ENCODE measurements at regions not wholly inside any gene's neighbourhood (a gene's known extent, or its start where the extent isn't known, plus 50 kb on each side); places are given as distances from the start of the nearest gene placed in this dataset.
A peak's percentile ranks its signal among the peaks of the same experiment; 100 is the strongest.
"Not testable (repeated sequence)": the region's sequence is repeated elsewhere in the genome, so short reads cannot be mapped to it uniquely, and the experiment has no call there.

GRCh38 chr3:130800829-130801228, 54.2 kb upstream of the PIK3R4 start:
- DNase-seq (ENCODE audit: low spot score) = no peak

GRCh38 chr3:130801473-130801872, 54.8 kb upstream of the PIK3R4 start:
- no peak for DNase-seq (ENCODE audit: low spot score)

- no peak for DNase-seq (ENCODE audit: low spot score)
Observed at GRCh38 chr3:130811557-130811956, 64.9 kb upstream of the PIK3R4 start.

DNA sequence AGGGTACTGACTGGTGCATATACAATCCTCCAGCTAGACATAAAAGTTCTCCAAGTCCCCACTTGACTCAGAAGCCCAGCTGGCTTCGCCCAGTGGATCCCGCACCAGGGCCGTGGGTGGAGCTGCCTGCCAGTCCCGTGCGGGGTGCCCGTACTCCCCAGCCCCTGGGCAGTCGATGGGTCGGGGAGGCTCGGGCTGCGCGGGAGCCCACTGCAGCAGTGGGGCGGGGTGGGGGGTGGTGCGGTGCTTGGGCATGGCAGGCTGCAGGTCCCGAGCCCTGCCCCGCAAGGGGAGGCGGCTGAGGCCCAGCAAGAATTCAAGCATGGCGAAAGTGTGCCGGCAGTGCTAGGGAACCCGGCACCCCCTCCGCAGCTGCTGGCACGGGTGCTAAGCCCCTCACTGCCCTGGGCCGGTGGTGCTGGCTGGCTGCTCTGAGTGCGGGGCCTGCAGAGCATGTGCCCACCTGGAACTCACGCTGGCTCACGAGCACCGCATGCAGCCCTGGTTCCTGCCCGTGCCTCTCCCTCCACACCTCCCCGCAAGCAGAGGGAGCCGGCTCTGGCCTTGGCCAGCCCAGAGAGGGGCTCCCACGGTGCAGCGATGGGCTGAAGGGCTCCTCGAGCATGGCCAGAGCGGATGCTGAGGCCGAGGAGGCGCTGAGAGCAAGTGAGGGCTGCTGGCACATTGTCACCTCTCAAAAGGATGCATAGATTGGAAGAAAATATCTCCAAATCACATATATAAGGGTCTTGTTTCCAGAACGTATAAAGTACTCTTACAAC, 68.3 kb upstream of the PIK3R4 start:
- DNase-seq (ENCODE audit: low spot score) = no peak

DNA sequence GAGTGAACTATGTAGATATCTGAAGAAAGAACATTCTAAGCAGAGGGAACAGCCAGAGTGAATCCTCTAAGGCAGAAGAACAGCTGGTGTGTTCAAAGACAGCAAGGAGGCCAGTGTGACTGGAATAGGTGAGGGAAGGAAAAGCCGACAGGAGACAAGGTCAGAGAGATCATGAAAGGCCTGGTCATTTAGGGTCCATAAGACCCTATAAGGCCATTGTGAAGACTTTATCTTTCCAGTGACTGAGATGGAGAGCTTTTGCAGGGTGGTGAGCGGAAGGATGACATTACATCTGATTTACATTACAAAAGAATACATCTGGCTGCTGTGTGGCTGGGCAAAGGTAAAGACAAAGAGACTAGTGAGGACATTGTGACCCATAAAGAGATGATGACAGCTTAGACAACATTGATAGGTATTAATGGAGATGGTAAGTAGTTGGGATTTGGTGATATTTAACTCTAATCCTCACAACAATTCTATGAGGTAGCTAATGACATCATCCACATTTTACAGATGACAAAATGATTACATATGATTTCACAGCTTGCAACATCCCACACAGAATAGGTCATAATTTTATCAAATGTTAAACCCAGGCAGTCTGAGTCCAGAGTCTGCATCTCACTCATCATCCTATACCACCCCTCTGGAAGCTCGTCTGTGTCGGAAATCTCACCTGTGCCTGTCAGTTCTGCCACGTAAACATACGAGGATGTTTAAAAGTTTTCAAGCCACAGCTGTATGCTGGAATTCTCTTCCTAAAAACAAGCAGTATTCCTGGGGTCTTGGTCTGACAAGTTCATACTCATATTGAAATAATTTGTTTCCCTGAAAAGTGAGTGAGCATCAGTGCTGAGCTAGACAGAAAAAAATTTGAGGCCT, 70.2 kb upstream of the PIK3R4 start:
- DNase-seq (ENCODE audit: low spot score) = no peak

DNA sequence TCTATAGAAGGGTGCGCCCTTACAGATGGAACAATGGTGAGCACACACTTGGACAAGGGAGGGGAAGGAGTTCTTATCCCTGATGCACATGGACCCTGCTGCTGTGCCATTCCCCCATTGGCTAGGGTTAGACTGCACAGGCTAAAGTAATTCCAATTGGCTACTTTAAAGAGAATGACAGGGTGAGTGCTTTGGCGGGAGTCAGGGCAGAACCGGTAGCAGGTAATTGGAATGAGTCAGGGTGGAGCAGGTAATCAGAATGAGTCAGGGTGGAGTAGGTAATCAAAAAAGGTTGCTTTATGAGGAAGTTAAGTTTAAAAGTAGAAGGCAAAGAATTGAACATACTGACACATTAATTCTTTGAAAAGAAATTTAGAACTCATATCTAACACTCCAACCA, 71.4 kb upstream of the PIK3R4 start:
- not testable (repeated sequence) for DNase-seq (ENCODE audit: low spot score)

GRCh38 chr3:130820976-130821375, 72.9 kb upstream of the ATP2C1 start:
- DNase-seq (ENCODE audit: low spot score) = peak; percentile 58

DNA sequence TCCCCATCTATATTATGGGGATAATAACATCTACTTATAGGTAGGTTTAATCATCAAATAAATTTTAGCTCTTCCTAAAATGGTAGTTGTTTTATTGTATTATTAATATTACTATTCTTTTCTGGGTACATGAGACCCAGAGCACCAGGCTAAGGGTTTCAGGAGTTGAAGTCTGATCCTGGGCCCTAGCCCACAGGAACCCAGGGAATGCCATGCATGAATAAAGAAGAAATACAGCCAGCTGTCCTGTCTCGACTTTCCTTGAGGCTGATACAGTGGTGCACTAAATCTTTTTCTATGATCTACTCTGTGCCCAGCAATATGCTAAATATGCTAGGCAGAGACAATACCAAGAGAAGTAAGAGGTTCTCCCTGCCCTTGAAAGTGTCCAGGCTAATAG, 72.1 kb upstream of the ATP2C1 start:
- DNase-seq (ENCODE audit: low spot score) = no peak

DNA sequence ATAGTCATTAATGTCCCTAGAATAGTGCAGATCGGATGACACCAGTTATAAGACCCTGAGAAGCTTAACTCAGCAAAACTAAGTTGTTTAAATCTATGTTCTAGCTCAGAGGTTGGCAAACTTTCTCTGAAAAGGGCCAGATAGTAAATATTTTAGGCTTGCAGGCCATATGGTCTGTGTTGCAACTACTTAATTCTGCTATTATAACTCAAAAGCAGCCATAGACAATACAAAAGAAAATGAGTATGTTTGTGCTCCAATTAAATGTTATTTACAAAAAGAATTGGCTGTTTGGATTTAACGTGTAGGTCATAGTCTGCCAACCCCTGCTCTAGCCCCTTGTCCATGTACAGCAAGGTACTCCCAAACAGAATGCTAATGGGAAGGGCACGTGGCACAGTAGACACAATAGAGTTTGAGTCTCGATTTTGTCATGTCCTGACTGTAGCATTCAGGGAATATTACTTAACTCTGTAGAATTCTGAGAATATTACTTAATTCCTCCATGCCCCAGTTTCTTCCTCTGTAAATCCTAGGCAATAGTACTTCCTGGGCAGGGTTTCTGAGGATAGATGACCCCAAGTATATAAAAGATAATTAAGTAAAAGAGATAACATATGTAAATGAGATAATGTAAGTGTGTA, 70.5 kb upstream of the ATP2C1 start:
- no peak for DNase-seq (ENCODE audit: low spot score)

DNA sequence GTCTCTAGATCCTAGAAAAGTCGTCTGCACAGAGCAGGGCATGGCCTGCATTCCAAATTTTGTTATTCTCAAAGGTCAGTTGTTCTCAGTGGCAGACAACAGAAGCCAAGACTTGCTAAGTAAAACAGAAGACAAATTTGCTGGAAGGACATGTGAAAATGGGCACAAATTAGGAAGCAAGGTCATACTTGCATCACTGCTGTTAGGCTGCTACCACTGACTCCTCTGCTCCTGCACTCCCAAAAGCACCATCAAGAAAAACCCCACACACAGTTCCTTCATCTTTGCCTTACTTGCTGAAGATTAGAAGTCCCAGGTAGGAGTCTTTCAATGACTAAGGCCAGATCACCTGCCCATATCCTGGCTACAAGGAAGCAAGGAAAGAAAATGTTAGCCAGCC, 69.9 kb upstream of the ATP2C1 start:
- DNase-seq (ENCODE audit: low spot score) = no peak

DNA sequence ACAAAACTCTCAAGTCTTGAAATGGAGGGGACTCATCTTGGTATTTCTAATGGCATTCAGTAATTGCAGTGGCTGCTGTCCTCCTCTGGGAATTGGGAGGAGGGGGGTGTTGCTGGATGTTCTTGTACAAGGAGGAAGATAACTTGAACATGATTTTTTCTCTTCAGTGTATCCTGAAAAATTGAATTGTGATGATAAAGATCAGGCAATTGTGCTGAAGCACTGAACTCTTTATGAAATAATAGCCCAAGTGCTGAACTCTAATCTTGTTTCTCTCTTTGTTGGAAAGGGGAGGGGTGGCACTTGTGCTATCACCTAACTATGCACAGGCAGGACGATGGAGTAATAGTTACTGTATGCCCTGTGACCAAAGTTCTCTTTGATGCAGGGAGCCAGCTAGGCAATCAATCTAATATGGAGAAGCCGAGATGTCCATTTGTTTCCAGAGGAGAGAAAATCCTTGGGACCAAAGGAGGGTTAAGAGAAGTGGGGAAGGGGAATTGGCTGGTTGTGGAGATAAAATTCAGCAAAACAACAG, 68.1 kb upstream of the ATP2C1 start:
- DNase-seq (ENCODE audit: low spot score) = no peak

- no peak for DNase-seq (ENCODE audit: low spot score)
Observed at GRCh38 chr3:130826516-130827182, 67.2 kb upstream of the ATP2C1 start.

GRCh38 chr3:130827486-130827885, 66.4 kb upstream of the ATP2C1 start:
- no peak for DNase-seq (ENCODE audit: low spot score)

- no peak for DNase-seq (ENCODE audit: low spot score)
Observed at GRCh38 chr3:130828948-130829947, 64.6 kb upstream of the ATP2C1 start.

DNA sequence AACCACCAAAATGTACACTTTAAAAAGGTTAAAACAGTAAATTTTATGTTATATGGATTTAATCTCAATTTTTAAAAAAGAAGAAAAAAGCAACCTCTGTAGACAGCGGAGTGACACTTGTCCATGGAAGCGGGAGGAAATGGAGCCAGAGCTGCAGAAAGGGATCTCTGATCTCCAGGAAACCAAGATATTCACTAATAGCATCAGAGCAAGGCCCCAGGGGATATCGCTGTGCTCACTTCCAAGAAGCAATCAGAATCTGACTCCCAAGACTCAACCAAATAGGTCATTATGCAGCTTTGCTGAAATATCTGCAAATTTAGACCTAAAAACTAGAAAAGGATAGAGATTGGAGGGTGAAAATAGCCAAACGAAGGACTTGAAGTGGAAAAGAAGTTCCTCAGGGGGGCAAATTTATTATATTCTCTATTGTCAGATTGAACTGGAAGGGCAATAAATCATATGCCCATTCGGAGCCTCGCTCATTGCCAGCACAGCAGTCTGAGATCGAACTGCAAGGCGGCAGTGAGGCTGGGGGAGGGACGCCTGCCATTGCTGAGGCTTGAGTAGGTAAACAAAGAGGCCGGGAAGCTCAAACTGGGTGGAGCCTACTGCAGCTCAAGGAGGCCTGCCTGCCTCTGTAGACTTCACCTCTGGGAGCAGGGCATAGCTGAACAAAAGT, 62.0 kb upstream of the ATP2C1 start:
- no peak for DNase-seq (ENCODE audit: low spot score)

- not testable (repeated sequence) for DNase-seq (ENCODE audit: low spot score)
Observed at GRCh38 chr3:130832401-130832746, 61.5 kb upstream of the ATP2C1 start.

- peak; percentile 13 for DNase-seq (ENCODE audit: low spot score)
Observed at GRCh38 chr3:130834476-130834875, 59.4 kb upstream of the ATP2C1 start.

GRCh38 chr3:130835483-130835882, 58.4 kb upstream of the ATP2C1 start:
- DNase-seq (ENCODE audit: low spot score) = no peak

- no peak for DNase-seq (ENCODE audit: low spot score)
Observed at GRCh38 chr3:130838898-130839600, 54.8 kb upstream of the ATP2C1 start.

GRCh38 chr3:130839813-130840212, 54.1 kb upstream of the ATP2C1 start:
- DNase-seq (ENCODE audit: low spot score) = no peak
